ENCODE measurements at regions not wholly inside any gene's neighbourhood (a gene's known extent, or its start where the extent isn't known, plus 50 kb on each side); places are given as distances from the start of the nearest gene placed in this dataset.

DNA sequence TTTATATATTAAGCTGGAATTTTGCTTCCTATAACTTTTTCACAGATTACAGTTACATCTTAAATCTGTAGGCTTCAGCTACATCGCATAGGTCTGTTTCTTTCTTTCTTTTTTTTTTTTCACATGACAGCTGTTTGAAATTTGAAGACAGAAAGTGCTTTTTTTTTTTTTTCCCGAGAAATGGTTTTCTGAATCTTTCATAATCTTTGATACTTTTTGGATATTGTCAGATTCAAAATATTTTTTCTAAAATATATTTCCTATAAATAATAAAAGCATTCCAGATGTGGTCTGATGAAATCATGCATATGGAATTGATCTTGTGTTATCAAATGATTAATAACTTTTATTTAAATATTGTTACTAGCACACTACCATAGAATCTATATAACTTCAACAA lies 212.2 kb downstream of the TAF11L14 start:
- no peak for ATAC-seq
- TF ChIP-seq OSR1 (CRISPR knock-in tag; IDR thresholded peaks at IDR 0.05) (no peak), RARB (CRISPR knock-in tag; IDR thresholded peaks at IDR 0.05) (no peak), ZNF565 (CRISPR knock-in tag; conservative IDR thresholded peaks at IDR 0.05; ENCODE audit: low read depth) (no peak)

DNA sequence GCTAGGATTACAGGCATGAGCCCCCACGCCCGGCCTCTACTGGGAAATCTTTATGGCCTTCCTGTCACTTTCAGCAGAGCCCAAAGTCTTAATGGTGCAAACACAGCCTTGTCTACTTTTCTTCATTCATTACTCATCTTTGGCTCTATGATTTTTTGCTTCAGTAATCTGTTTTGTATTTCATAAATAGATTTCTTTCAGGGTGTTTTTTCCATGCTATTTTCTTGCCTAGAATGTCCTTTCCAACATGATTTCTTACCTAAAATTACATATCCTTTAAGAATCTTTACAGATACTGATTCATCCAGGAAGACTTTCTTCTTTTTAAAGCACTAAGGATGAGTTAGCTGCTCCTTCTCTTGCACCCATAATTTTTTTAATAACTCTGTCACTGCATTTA lies 213.0 kb downstream of the TAF11L14 start:
- no peak for ATAC-seq

DNA sequence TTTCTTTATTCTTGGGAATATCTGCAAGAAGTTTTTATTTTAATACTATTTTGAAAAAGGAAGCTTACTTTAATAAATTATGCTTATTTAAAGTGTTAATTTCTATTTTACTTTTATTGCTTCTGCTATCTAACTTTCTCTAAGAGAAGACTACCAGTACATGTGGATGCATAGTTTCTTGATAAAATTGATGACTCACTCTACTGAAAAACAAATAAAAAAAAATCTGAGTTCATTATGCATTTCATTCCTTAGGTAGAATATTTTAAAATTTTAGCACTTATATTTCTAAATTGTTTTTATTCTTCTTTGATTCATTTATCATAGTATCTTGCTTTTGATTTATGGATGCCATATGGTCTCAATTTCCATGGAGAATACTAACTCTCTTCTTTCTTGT lies 217.9 kb downstream of the TAF11L14 start:
- no peak for ATAC-seq
- no peak for TF ChIP-seq PPARA (CRISPR knock-in tag; IDR thresholded peaks at IDR 0.05; ENCODE audit: borderline replicate concordance)
- no peak for TF ChIP-seq CSDC2 (CRISPR knock-in tag; IDR thresholded peaks at IDR 0.05)
- no peak for TF ChIP-seq TOX (CRISPR knock-in tag; IDR thresholded peaks at IDR 0.05; ENCODE audit: borderline replicate concordance)
- no peak for TF ChIP-seq TCF4 (CRISPR knock-in tag; IDR thresholded peaks at IDR 0.05; ENCODE audit: borderline replicate concordance)
- no peak for TF ChIP-seq OSR1 (CRISPR knock-in tag; IDR thresholded peaks at IDR 0.05)
- TF ChIP-seq ZC3H10 (CRISPR knock-in tag; IDR thresholded peaks at IDR 0.05), result no peak
- TF ChIP-seq ARNTL (CRISPR knock-in tag; IDR thresholded peaks at IDR 0.05; ENCODE audit: borderline replicate concordance, low read depth), result no peak
- TF ChIP-seq ZFP3 (CRISPR knock-in tag; IDR thresholded peaks at IDR 0.05), result no peak
- TF ChIP-seq, protein P1, sequence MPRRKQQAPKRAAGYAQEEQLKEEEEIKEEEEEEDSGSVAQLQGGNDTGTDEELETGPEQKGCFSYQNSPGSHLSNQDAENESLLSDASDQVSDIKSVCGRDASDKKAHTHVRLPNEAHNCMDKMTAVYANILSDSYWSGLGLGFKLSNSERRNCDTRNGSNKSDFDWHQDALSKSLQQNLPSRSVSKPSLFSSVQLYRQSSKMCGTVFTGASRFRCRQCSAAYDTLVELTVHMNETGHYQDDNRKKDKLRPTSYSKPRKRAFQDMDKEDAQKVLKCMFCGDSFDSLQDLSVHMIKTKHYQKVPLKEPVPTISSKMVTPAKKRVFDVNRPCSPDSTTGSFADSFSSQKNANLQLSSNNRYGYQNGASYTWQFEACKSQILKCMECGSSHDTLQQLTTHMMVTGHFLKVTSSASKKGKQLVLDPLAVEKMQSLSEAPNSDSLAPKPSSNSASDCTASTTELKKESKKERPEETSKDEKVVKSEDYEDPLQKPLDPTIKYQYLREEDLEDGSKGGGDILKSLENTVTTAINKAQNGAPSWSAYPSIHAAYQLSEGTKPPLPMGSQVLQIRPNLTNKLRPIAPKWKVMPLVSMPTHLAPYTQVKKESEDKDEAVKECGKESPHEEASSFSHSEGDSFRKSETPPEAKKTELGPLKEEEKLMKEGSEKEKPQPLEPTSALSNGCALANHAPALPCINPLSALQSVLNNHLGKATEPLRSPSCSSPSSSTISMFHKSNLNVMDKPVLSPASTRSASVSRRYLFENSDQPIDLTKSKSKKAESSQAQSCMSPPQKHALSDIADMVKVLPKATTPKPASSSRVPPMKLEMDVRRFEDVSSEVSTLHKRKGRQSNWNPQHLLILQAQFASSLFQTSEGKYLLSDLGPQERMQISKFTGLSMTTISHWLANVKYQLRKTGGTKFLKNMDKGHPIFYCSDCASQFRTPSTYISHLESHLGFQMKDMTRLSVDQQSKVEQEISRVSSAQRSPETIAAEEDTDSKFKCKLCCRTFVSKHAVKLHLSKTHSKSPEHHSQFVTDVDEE (CRISPR knock-in tag; IDR thresholded peaks at IDR 0.05), result no peak
- no peak for TF ChIP-seq ZNF565 (CRISPR knock-in tag; conservative IDR thresholded peaks at IDR 0.05; ENCODE audit: low read depth)
- no peak for TF ChIP-seq CSRNP3 (CRISPR knock-in tag; IDR thresholded peaks at IDR 0.05)
- no peak for TF ChIP-seq ESRRG (CRISPR knock-in tag; IDR thresholded peaks at IDR 0.05)
- TF ChIP-seq ZFP30 (CRISPR knock-in tag; IDR thresholded peaks at IDR 0.05), result no peak
- no peak for TF ChIP-seq ZNF8 (CRISPR knock-in tag; IDR thresholded peaks at IDR 0.05)
- no peak for TF ChIP-seq BACH2 (CRISPR knock-in tag; IDR thresholded peaks at IDR 0.05; ENCODE audit: borderline replicate concordance)
- TF ChIP-seq GLIS3 (CRISPR knock-in tag; IDR thresholded peaks at IDR 0.05), result no peak
- TF ChIP-seq RARB (CRISPR knock-in tag; IDR thresholded peaks at IDR 0.05), result no peak
- no peak for TF ChIP-seq CREB5 (CRISPR knock-in tag; IDR thresholded peaks at IDR 0.05; ENCODE audit: low read depth)
- TF ChIP-seq, protein P2, sequence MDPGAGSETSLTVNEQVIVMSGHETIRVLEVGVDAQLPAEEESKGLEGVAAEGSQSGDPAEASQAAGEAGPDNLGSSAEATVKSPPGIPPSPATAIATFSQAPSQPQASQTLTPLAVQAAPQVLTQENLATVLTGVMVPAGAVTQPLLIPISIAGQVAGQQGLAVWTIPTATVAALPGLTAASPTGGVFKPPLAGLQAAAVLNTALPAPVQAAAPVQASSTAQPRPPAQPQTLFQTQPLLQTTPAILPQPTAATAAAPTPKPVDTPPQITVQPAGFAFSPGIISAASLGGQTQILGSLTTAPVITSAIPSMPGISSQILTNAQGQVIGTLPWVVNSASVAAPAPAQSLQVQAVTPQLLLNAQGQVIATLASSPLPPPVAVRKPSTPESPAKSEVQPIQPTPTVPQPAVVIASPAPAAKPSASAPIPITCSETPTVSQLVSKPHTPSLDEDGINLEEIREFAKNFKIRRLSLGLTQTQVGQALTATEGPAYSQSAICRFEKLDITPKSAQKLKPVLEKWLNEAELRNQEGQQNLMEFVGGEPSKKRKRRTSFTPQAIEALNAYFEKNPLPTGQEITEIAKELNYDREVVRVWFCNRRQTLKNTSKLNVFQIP (CRISPR knock-in tag; IDR thresholded peaks at IDR 0.05; ENCODE audit: borderline replicate concordance, low read depth), result no peak
- TF ChIP-seq ZNF70 (CRISPR knock-in tag; IDR thresholded peaks at IDR 0.05), result no peak

More for the DNA sequence above, 213.0 kb downstream of the TAF11L14 start:
- no peak for TF ChIP-seq CREB5 (CRISPR knock-in tag; IDR thresholded peaks at IDR 0.05; ENCODE audit: low read depth)

DNA sequence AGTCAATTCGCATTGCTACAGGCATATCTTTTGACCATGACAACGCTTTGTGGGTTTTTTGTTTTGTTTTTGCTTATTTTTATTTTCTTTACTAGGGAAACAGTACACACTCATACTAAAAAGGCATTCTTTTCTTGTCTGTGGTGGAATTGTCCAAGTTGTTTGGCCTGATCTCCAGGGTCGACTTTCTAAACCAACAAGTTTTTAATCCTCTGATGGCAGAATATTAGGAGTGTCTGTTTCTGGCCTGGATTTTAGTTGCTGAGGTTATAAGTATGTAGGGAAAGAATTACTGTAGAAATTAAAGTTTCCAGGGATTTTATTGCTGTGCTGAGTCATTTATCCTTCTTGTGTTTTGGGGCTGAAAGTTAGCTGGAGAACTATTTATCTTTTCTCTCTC lies 218.5 kb downstream of the TAF11L14 start:
- ATAC-seq, result no peak
- TF ChIP-seq ZFP3 (CRISPR knock-in tag; IDR thresholded peaks at IDR 0.05), result no peak
